ENCODE measurements at regions not wholly inside any gene's neighbourhood (a gene's known extent, or its start where the extent isn't known, plus 50 kb on each side); places are given as distances from the start of the nearest gene placed in this dataset.

DNA sequence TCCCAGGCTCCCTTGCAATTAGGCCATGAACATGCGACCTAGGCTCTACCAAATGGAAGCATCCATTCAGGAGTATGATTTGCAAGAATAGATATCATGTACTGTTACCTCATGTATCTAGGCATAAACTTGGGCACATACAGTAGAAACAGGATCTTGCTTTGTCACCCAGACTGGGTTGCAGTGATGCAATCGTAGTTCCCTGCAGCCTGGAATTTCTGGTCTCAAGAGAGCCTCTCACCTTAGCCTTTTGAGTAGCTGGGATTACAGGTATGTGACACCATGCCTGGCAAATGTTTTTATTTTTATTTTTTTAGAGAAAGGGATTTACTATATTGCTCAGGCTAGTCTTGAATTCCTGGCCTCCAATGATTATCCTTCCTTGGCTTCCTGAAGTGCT lies 994.2 kb downstream of the ADGRL3 start:
- H3K36me3 ChIP-seq (ENCODE audit: control insufficient read depth in 2 of 2, insufficient read depth in 2 of 2, low read length in 1 of 2) = no peaks in the 10 kb centered on the region
- no peaks in the 10 kb centered on the region for H3K9me3 ChIP-seq (ENCODE audit: control insufficient read depth in 2 of 2, insufficient read depth in 1 of 2, low read length in 1 of 2)
- H3K27ac ChIP-seq (ENCODE audit: low read depth in 1 of 2, low read length in 1 of 2) = no peak overlapping the region
- no peaks in the 10 kb centered on the region for H3K27me3 ChIP-seq (ENCODE audit: control insufficient read depth in 2 of 2, insufficient read depth in 1 of 2, low read length in 1 of 2)
- DNase-seq (ENCODE audit: low read depth in 6 of 9, low spot score in 9 of 9) = no peak
- H3K4me1 ChIP-seq (ENCODE audit: control insufficient read depth in 2 of 2, insufficient read depth in 2 of 2, low read length in 2 of 2) = no peaks in the 10 kb centered on the region
- H3K4me3 ChIP-seq (ENCODE audit: low read length in 2 of 2) = no peak overlapping the region
- 88% methylated on average over 2 of the region's 2 CpGs for WGBS

DNA sequence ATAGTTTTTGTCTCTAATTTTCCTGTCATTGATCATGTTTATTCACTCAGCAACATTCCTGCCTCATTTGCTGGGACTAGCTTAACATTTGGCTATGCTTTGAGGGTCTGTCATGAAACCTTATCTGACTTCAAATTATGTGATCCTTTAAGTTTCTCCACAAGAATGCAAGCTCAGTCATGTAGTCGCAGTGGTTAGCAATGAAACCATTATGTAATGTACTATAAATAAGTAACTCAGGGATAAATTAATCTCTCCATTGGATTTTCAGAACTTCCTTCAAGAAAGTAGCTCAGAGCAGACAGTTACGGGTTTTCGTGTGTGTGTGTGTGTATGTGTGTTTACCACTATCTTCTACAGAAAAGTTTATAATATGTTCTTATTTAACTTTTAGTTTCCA lies 993.6 kb downstream of the ADGRL3 start:
- Histone ChIP-seq H3K27me3 (ENCODE audit: control insufficient read depth in 2 of 2, insufficient read depth in 1 of 2, low read length in 1 of 2) (no peaks in the 10 kb centered on the region), H3K4me1 (ENCODE audit: control insufficient read depth in 2 of 2, insufficient read depth in 2 of 2, low read length in 2 of 2) (no peaks in the 10 kb centered on the region), H3K4me3 (ENCODE audit: low read length in 2 of 2) (no peak overlapping the region), H3K9me3 (ENCODE audit: control insufficient read depth in 2 of 2, insufficient read depth in 1 of 2, low read length in 1 of 2) (no peaks in the 10 kb centered on the region), H3K27ac (ENCODE audit: low read depth in 1 of 2, low read length in 1 of 2) (no peak overlapping the region), H3K36me3 (ENCODE audit: control insufficient read depth in 2 of 2, insufficient read depth in 2 of 2, low read length in 1 of 2) (no peaks in the 10 kb centered on the region)
- 92% methylated on average over 3 of the region's 3 CpGs for WGBS
- no peak for DNase-seq (ENCODE audit: low read depth in 6 of 9, low spot score in 9 of 9)

DNA sequence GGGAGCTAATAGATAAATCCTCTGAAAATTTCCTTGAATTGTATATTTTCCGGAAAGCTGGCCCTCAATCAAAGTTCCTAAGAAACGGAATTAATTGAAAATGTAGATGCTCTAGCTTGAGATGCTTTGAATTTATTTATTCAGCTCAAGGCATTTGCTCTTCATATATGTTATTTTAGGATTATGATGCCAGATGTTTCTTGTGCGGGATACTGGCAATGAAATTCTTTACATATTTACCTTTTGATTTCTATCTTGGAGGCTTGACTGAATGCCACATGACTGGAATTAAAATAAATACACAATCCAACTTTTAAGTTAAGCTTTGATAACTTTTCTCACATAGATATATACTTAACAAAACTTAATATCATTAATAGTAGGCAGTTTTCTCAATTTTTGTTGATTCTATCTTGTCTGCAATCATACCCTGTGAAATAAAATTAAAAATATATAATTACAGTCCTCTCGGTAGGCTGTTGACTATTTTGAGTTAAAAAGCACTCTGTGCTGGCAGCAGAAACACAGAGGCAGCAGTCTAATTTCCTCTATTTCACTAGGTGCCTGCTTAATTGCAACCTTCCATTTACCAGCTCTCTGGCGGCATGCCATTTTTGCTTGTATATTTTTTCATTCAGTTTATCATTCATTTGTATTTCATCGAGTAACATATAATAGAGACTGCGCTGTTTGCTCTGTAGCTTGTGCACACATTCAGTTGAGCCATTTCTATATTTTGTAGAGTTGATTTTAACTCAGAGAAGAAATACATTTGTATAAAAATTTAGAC lies 991.5 kb downstream of the ADGRL3 start:
- Histone ChIP-seq H3K4me3 (ENCODE audit: low read length in 2 of 2) (no peak overlapping the region), H3K4me1 (ENCODE audit: control insufficient read depth in 2 of 2, insufficient read depth in 2 of 2, low read length in 2 of 2) (no peaks in the 10 kb centered on the region), H3K27me3 (ENCODE audit: control insufficient read depth in 2 of 2, insufficient read depth in 1 of 2, low read length in 1 of 2) (no peaks in the 10 kb centered on the region), H3K9me3 (ENCODE audit: control insufficient read depth in 2 of 2, insufficient read depth in 1 of 2, low read length in 1 of 2) (peaks cover 0 to 4% of the 10 kb centered on the region in 2 donors), H3K27ac (ENCODE audit: low read depth in 1 of 2, low read length in 1 of 2) (no peak overlapping the region), H3K36me3 (ENCODE audit: control insufficient read depth in 2 of 2, insufficient read depth in 2 of 2, low read length in 1 of 2) (no peaks in the 10 kb centered on the region)
- DNase-seq (ENCODE audit: low read depth in 6 of 9, low spot score in 9 of 9) = no peak
- WGBS = 95% methylated on average over 7 of the region's 7 CpGs

DNA sequence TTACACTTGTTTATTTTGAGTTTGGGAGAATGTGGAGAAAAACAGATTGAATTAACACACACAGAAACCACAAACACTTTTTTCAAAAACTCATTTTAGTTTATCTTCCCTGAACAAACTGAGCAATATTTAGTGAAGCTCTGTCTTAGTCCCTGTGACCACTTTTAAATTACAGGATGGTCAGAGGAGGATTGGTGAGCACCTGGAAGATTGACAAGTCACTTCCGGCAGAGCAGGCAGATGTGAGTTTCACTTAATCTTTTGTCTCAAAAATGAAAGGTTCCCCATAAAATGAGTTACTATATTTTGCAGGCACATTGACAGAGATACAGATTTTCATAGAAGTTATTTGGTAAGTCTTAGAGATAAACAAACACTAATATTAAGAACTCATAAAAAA lies 970.1 kb downstream of the ADGRL3 start:
- Histone ChIP-seq H3K36me3 (ENCODE audit: control insufficient read depth in 2 of 2, insufficient read depth in 2 of 2, low read length in 1 of 2) (no peaks in the 10 kb centered on the region), H3K27ac (ENCODE audit: low read depth in 1 of 2, low read length in 1 of 2) (no peak overlapping the region), H3K4me1 (ENCODE audit: control insufficient read depth in 2 of 2, insufficient read depth in 2 of 2, low read length in 2 of 2) (no peaks in the 10 kb centered on the region), H3K9me3 (ENCODE audit: control insufficient read depth in 2 of 2, insufficient read depth in 1 of 2, low read length in 1 of 2) (no peaks in the 10 kb centered on the region), H3K4me3 (ENCODE audit: low read length in 2 of 2) (no peak overlapping the region), H3K27me3 (ENCODE audit: control insufficient read depth in 2 of 2, insufficient read depth in 1 of 2, low read length in 1 of 2) (no peaks in the 10 kb centered on the region)
- WGBS = 92% methylated on average over 1 of the region's 1 CpG
- DNase-seq (ENCODE audit: low read depth in 6 of 9, low spot score in 9 of 9) = no peak

DNA sequence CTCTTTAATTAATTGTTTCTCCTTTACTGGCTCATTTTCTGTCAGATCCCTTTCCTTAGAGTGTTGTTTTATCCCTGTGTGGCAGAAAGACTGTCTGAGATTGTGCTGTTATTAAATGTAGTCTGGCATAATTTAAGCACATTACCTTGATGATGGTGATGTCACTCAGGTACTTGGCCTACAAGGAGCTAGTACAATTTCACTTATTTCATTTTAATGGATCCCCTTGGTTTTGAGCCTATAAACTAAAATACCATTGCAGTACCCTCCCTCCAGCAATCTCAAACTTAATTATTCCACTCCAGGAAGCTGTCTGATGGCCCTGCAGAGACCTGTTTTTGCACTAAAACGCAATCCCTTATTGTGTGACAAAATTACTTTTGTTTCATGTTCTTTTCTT lies 968.6 kb downstream of the ADGRL3 start:
- no peak overlapping the region for H3K4me3 ChIP-seq (ENCODE audit: low read length in 2 of 2)
- 87% methylated on average over 1 of the region's 1 CpG for WGBS

DNA sequence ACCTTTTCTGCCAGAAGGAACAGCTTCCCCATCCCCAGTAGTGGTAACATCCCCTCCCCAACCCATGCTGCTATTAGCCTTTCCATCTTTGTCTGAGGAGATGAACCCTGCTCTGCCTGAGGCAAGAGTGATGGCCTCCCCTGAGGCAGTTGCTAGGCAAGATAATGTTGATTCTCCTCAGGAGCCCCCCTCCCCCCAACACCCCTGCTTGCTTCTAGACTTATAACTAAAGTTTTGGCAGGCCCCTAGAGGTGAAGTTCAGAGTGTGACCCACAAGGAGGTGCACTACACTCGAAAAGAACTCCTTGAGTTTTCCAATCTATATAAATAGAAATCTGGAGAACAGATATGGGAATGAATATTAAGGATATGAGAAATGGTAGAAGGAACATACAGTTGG lies 962.5 kb downstream of the ADGRL3 start:
- no peak overlapping the region for H3K4me3 ChIP-seq (ENCODE audit: low read length in 2 of 2)
- H3K27me3 ChIP-seq (ENCODE audit: control insufficient read depth in 2 of 2, insufficient read depth in 1 of 2, low read length in 1 of 2) = no peaks in the 10 kb centered on the region
- H3K36me3 ChIP-seq (ENCODE audit: control insufficient read depth in 2 of 2, insufficient read depth in 2 of 2, low read length in 1 of 2) = no peaks in the 10 kb centered on the region
- H3K9me3 ChIP-seq (ENCODE audit: control insufficient read depth in 2 of 2, insufficient read depth in 1 of 2, low read length in 1 of 2) = no peaks in the 10 kb centered on the region
- no peaks in the 10 kb centered on the region for H3K4me1 ChIP-seq (ENCODE audit: control insufficient read depth in 2 of 2, insufficient read depth in 2 of 2, low read length in 2 of 2)
- DNase-seq (ENCODE audit: low read depth in 6 of 9, low spot score in 9 of 9) = no peak
- H3K27ac ChIP-seq (ENCODE audit: low read depth in 1 of 2, low read length in 1 of 2) = no peak overlapping the region
- 79% methylated on average over 1 of the region's 1 CpG for WGBS

More for the DNA sequence above, 968.6 kb downstream of the ADGRL3 start:
- no peaks in the 10 kb centered on the region for H3K9me3 ChIP-seq (ENCODE audit: control insufficient read depth in 2 of 2, insufficient read depth in 1 of 2, low read length in 1 of 2)
- no peak overlapping the region for H3K27ac ChIP-seq (ENCODE audit: low read depth in 1 of 2, low read length in 1 of 2)
- H3K4me1 ChIP-seq (ENCODE audit: control insufficient read depth in 2 of 2, insufficient read depth in 2 of 2, low read length in 2 of 2) = no peaks in the 10 kb centered on the region
- H3K36me3 ChIP-seq (ENCODE audit: control insufficient read depth in 2 of 2, insufficient read depth in 2 of 2, low read length in 1 of 2) = no peaks in the 10 kb centered on the region
- H3K27me3 ChIP-seq (ENCODE audit: control insufficient read depth in 2 of 2, insufficient read depth in 1 of 2, low read length in 1 of 2) = no peaks in the 10 kb centered on the region
- DNase-seq (ENCODE audit: low read depth in 6 of 9, low spot score in 9 of 9) = no peak

DNA sequence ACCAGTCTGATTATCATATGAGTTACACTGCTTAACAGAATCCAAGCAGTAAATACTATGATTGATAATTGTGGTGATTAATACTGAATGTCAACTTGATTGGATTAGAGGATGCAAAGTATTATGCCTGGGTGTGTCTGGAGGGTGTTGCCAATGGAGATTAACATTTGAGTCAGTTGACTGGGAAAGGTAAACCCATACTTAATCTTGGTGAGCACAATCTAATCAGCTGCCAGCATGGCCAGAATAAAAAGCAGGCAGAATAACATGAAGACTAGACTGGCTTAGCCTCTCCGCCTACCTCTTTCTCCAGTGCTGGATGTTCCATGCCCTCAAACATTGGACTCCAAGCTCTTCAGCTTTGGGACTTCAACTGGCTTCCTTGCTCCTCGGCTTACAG lies 961.3 kb downstream of the ADGRL3 start:
- H3K36me3 ChIP-seq (ENCODE audit: control insufficient read depth in 2 of 2, insufficient read depth in 2 of 2, low read length in 1 of 2) = no peaks in the 10 kb centered on the region
- H3K4me1 ChIP-seq (ENCODE audit: control insufficient read depth in 2 of 2, insufficient read depth in 2 of 2, low read length in 2 of 2) = no peaks in the 10 kb centered on the region
- no peaks in the 10 kb centered on the region for H3K9me3 ChIP-seq (ENCODE audit: control insufficient read depth in 2 of 2, insufficient read depth in 1 of 2, low read length in 1 of 2)
- H3K4me3 ChIP-seq (ENCODE audit: low read length in 2 of 2) = no peak overlapping the region
- no peak overlapping the region for H3K27ac ChIP-seq (ENCODE audit: low read depth in 1 of 2, low read length in 1 of 2)
- no peak for DNase-seq (ENCODE audit: low read depth in 6 of 9, low spot score in 9 of 9)
- H3K27me3 ChIP-seq (ENCODE audit: control insufficient read depth in 2 of 2, insufficient read depth in 1 of 2, low read length in 1 of 2) = no peaks in the 10 kb centered on the region
- WGBS = 89% methylated on average over 2 of the region's 2 CpGs

DNA sequence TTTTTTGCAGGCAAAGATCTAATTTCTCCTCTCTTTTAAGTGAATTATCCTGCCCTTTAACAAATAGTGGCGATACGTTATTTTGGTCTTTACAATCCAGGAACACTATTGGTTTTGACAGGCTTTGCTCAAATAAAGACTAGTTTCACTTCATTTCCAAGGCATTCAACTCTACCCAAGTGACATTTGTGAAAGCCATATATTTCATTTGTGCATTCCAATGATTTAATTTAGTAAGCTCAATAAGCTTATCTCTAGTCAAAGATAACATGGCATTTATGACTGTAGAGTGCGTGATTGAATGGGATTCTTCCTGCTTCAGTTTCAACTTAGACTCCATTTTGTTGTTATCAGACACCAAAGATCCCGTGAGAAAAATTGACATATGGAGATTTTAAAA lies 959.8 kb downstream of the ADGRL3 start:
- 95% methylated on average over 4 of the region's 4 CpGs for WGBS
- DNase-seq (ENCODE audit: low read depth in 6 of 9, low spot score in 9 of 9) = no peak
- Histone ChIP-seq H3K4me1 (ENCODE audit: control insufficient read depth in 2 of 2, insufficient read depth in 2 of 2, low read length in 2 of 2) (no peaks in the 10 kb centered on the region), H3K27ac (ENCODE audit: low read depth in 1 of 2, low read length in 1 of 2) (no peak overlapping the region), H3K36me3 (ENCODE audit: control insufficient read depth in 2 of 2, insufficient read depth in 2 of 2, low read length in 1 of 2) (no peaks in the 10 kb centered on the region), H3K4me3 (ENCODE audit: low read length in 2 of 2) (no peak overlapping the region), H3K27me3 (ENCODE audit: control insufficient read depth in 2 of 2, insufficient read depth in 1 of 2, low read length in 1 of 2) (no peaks in the 10 kb centered on the region), H3K9me3 (ENCODE audit: control insufficient read depth in 2 of 2, insufficient read depth in 1 of 2, low read length in 1 of 2) (no peaks in the 10 kb centered on the region)

DNA sequence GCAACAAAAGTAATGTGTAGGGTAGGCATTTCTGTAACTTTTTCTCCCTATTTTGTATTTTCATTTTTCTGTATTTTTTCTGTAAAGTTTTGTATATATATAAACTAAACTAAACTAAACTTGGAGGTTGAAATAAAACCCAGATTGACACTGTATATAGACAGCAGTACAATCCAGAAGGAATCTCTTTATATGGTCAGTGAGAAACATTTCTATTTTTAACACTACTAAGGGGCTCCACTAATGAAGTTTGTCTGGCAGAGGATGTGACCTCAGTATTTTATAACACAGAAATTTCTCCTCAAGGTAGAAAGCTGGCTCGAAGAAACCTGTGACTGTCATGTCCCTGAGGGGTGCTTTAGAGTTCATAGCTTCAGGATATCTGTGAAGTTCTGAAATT lies 959.2 kb downstream of the ADGRL3 start:
- H3K9me3 ChIP-seq (ENCODE audit: control insufficient read depth in 2 of 2, insufficient read depth in 1 of 2, low read length in 1 of 2) = no peaks in the 10 kb centered on the region
- no peak overlapping the region for H3K4me3 ChIP-seq (ENCODE audit: low read length in 2 of 2)
- no peaks in the 10 kb centered on the region for H3K27me3 ChIP-seq (ENCODE audit: control insufficient read depth in 2 of 2, insufficient read depth in 1 of 2, low read length in 1 of 2)
- DNase-seq (ENCODE audit: low read depth in 6 of 9, low spot score in 9 of 9) = no peak
- H3K4me1 ChIP-seq (ENCODE audit: control insufficient read depth in 2 of 2, insufficient read depth in 2 of 2, low read length in 2 of 2) = no peaks in the 10 kb centered on the region
- 84% methylated on average over 1 of the region's 1 CpG for WGBS
- no peaks in the 10 kb centered on the region for H3K36me3 ChIP-seq (ENCODE audit: control insufficient read depth in 2 of 2, insufficient read depth in 2 of 2, low read length in 1 of 2)
- H3K27ac ChIP-seq (ENCODE audit: low read depth in 1 of 2, low read length in 1 of 2) = no peak overlapping the region

Data from thymus (tissue), 11 donors.